Peyer's patch (tissue), 4 donors: ENCODE measurements at regions not wholly inside any gene's neighbourhood (a gene's known extent, or its start where the extent isn't known, plus 50 kb on each side); places are given as distances from the start of the nearest gene placed in this dataset.

Source experiments
- DNase-seq, 3 donors: peaks; one replicate each; pipeline ENCODE4 v3.0.0-alpha.2; 2017 to 2019
- H3K27ac ChIP-seq, 4 donors: fragments of 200-600 bp; sonication (generic); one replicate each; pipeline ENCODE4 v1.5.1; 2016 to 2019
- H3K27me3 ChIP-seq, 2 donors: fragments of 200-600 bp; sonication (generic); one replicate each; pipeline ENCODE4 v1.5.1; 2019
- H3K36me3 ChIP-seq, 3 donors: fragments of 200-600 bp; sonication (generic); one replicate each; pipeline ENCODE4 v1.5.1; 2016 to 2019
- H3K4me1 ChIP-seq, 4 donors: fragments of 200-600 bp; sonication (generic); one replicate each; pipeline ENCODE4 v1.5.1; 2016 to 2019
- H3K4me3 ChIP-seq, 4 donors: fragments of 200-600 bp; sonication (generic); 1 replicate in 3 of 4; 2 replicates in 1 of 4; pipeline ENCODE4 v1.5.1; 2016 to 2019; ENCODE audit warnings: mild to moderate bottlenecking in 1 of 4
- H3K9me3 ChIP-seq, 4 donors: fragments of 200-600 bp; sonication (generic); one replicate each; pipeline ENCODE4 v1.5.1; 2016 to 2019; ENCODE audit warnings: mild to moderate bottlenecking in 1 of 4
- CTCF ChIP-seq, 6 experiments: fragments of 450-650 bp in 4 of 6; fragments of 200-600 bp in 2 of 6; sonication (generic) in 1 of 6; IDR thresholded peaks; one replicate each; pipeline ENCODE4 v1.5.1; 2017 to 2019; ENCODE audit warnings: antibody characterized with exemption in 6 of 6, mild to moderate bottlenecking in 3 of 6, moderate library complexity in 1 of 6
- POLR2A ChIP-seq, 2 donors: fragments of 450-650 bp; IDR thresholded peaks; one replicate each; pipeline ENCODE4 v1.5.1; 2017; ENCODE audit warnings: antibody characterized with exemption in 2 of 2, mild to moderate bottlenecking in 2 of 2, moderate library complexity in 2 of 2

DNA sequence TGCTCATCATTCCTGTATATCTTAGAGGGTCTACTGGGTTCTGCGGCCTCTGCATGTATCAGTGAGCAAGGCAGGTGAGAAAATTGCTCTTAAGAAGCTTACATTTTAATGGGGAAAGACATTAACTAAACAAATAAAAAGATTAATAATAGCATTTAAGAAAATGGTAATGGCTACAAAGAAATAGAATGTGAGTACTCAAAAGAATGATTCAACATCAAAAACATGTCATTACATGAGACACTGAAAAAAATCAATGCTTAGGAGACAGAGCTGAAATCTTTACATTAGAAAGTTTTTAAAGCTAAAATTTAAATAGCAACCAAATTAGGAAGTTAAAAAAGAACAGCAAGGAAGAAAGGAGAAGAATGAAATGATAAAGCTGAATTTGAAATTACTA is 146.9 kb upstream of the PHACTR1 start:
- DNase-seq: no peak
- H3K36me3 ChIP-seq: no peaks in the 10 kb centered on the region

GRCh38 chr6:12570461-12571030 is 146.0 kb upstream of the PHACTR1 start:
- Histone ChIP-seq H3K9me3 (no peaks in the 10 kb centered on the region), H3K4me1 (peaks cover 0 to 4% (median 0%) of the 10 kb centered on the region in 4 donors), H3K4me3 (no peak overlapping the region), H3K27me3 (no peaks in the 10 kb centered on the region), H3K27ac (no peak overlapping the region), H3K36me3 (no peaks in the 10 kb centered on the region)
- TF ChIP-seq CTCF (IDR thresholded peaks at IDR 0.05) (no peak), POLR2A (IDR thresholded peaks at IDR 0.05) (no peak)
- no peak for DNase-seq

More for the DNA sequence above, 146.9 kb upstream of the PHACTR1 start:
- H3K4me3 ChIP-seq: no peak overlapping the region
- TF ChIP-seq CTCF (IDR thresholded peaks at IDR 0.05) (no peak), POLR2A (IDR thresholded peaks at IDR 0.05) (no peak)
- H3K9me3 ChIP-seq: no peaks in the 10 kb centered on the region
- H3K4me1 ChIP-seq: peaks cover 0 to 4% (median 0%) of the 10 kb centered on the region in 4 donors
- H3K27me3 ChIP-seq: no peaks in the 10 kb centered on the region
- no peak overlapping the region for H3K27ac ChIP-seq

DNA sequence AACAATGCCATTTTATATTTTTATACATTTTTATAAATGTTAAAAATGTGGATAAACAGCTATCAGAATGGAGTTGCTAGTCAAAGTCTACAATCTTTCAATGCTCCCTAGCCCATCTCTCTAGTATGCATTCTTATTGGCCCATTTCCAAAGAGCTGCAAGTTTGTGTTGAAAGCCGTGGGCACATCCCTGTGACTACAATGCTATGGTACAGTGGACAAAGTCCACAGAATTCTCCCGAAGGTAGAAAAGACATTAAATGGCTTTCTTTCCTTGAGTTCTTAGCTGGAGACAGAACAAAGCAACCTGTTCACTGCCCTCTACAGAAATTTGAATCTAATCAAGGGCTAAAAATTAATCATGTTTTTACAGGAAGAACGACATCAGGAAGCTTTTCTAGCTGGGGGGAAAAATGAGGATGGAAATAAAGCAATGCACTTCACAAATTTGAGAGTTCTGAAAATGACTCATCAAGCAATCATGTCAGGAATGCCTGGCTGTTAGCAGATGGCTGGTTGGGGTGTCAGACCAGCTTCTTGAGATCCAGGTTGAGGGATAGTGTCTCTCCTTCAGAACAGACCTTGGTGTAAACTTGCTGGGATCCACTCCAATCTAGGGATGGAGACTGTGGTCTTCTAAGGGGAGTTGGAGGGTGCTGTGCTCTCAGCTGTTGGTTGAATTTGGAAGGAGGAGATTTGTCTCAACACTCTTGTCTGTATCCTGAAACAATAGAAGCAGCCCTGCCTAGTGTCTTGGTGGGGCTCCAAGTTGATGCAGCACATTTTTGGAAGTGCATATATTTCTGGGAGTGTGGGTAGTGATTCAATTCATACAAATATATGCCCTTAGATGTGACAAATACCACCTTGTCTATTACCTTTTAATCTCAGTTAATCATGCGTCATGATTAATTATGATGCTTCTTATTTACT is 143.4 kb upstream of the PHACTR1 start:
- DNase-seq: no peak

GRCh38 chr6:12575961-12576360 is 140.6 kb upstream of the PHACTR1 start:
- H3K27ac ChIP-seq: no peak overlapping the region
- no peaks in the 10 kb centered on the region for H3K27me3 ChIP-seq
- H3K4me3 ChIP-seq: no peak overlapping the region
- no peak for DNase-seq
- H3K4me1 ChIP-seq: no peaks in the 10 kb centered on the region
- TF ChIP-seq POLR2A (IDR thresholded peaks at IDR 0.05) (no peak), CTCF (IDR thresholded peaks at IDR 0.05) (no peak)
- H3K36me3 ChIP-seq: no peaks in the 10 kb centered on the region
- no peaks in the 10 kb centered on the region for H3K9me3 ChIP-seq

More for the DNA sequence above, 143.4 kb upstream of the PHACTR1 start:
- Histone ChIP-seq H3K4me3 (no peak overlapping the region), H3K36me3 (no peaks in the 10 kb centered on the region), H3K9me3 (no peaks in the 10 kb centered on the region), H3K27ac (peak overlapping the region in 1 of 4 donors; percentile 15), H3K4me1 (peaks cover 0 to 4% (median 0%) of the 10 kb centered on the region in 4 donors), H3K27me3 (no peaks in the 10 kb centered on the region)
- TF ChIP-seq POLR2A (IDR thresholded peaks at IDR 0.05): no peak

GRCh38 chr6:12576389-12576788 is 140.2 kb upstream of the PHACTR1 start:
- Histone ChIP-seq H3K27ac (peak overlapping the region in 1 of 4 donors; percentile 8), H3K4me3 (no peak overlapping the region), H3K36me3 (no peaks in the 10 kb centered on the region), H3K4me1 (no peaks in the 10 kb centered on the region), H3K27me3 (no peaks in the 10 kb centered on the region), H3K9me3 (no peaks in the 10 kb centered on the region)
- no peak for DNase-seq
- TF ChIP-seq POLR2A (IDR thresholded peaks at IDR 0.05) (no peak), CTCF (IDR thresholded peaks at IDR 0.05) (no peak)
